ENCODE measurements at regions not wholly inside any gene's neighbourhood (a gene's known extent, or its start where the extent isn't known, plus 50 kb on each side); places are given as distances from the start of the nearest gene placed in this dataset.

- no peaks in the 10 kb centered on the region for H3K9me3 ChIP-seq
- 68% methylated on average over 19 of the region's 24 CpGs for WGBS (ENCODE audit: missing lambda C conversion rate)
- DNase-seq (ENCODE audit: low read depth in 1 of 2, low spot score in 1 of 2) (no peak), ATAC-seq (no peak), FAIRE-seq (no peak)
- no peak overlapping the region for H3K27ac ChIP-seq
- ChIA-PET CTCF (no interaction called here), POLR2A (no interaction called here)
- TF ChIP-seq ZNF302 (CRISPR knock-in tag; IDR thresholded peaks at IDR 0.05) (no peak), HMGXB4 (CRISPR knock-in tag; IDR thresholded peaks at IDR 0.05; ENCODE audit: borderline replicate concordance) (no peak), KDM5A (IDR thresholded peaks at IDR 0.05) (no peak), GATA3 (IDR thresholded peaks at IDR 0.05; ENCODE audit: borderline replicate concordance) (no peak), NFE2L2 (conservative IDR thresholded peaks at IDR 0.05; ENCODE audit: low read length) (no peak), POLR2AphosphoS2 (conservative IDR thresholded peaks at IDR 0.05; ENCODE audit: low read length) (no peak), PBX3 (IDR thresholded peaks at IDR 0.05) (no peak), USF2 (IDR thresholded peaks at IDR 0.05) (no peak), HOXA7 (CRISPR knock-in tag; IDR thresholded peaks at IDR 0.05) (no peak), ELK1 (IDR thresholded peaks at IDR 0.05; ENCODE audit: low read depth, low read length) (no peak), EHMT2 (IDR thresholded peaks at IDR 0.05; ENCODE audit: low read depth) (no peak), CEBPB (IDR thresholded peaks at IDR 0.05) (no peak), NR3C1 (IDR thresholded peaks at IDR 0.05) (no peak), HDAC2 (IDR thresholded peaks at IDR 0.05) (no peak), POLR2A (IDR thresholded peaks at IDR 0.05; ENCODE audit: low read length) (no peak), HOXB13 (CRISPR knock-in tag; IDR thresholded peaks at IDR 0.05; ENCODE audit: low read depth) (no peak), ZFP36 (IDR thresholded peaks at IDR 0.05; ENCODE audit: borderline replicate concordance, partially characterized antibody) (no peak), JUNB (IDR thresholded peaks at IDR 0.05) (no peak), BCL3 (IDR thresholded peaks at IDR 0.05) (no peak)
- no peaks in the 10 kb centered on the region for H3K4me1 ChIP-seq
- no peak overlapping the region for H3K4me2 ChIP-seq
- H3K4me3 ChIP-seq: no peak overlapping the region
Observed at GRCh38 chr14:104321088-104321801, 182.9 kb downstream of the KIF26A start.

- no peak overlapping the region for H3K4me2 ChIP-seq
- ChIA-PET CTCF (no interaction called here), POLR2A (no interaction called here)
- ATAC-seq: no peak
- no peak for DNase-seq (ENCODE audit: low read depth in 1 of 2, low spot score in 1 of 2)
- FAIRE-seq: no peak
- H3K27ac ChIP-seq: no peak overlapping the region
- H3K4me3 ChIP-seq: no peak overlapping the region
- no peaks in the 10 kb centered on the region for H3K9me3 ChIP-seq
- TF ChIP-seq NFE2L2 (conservative IDR thresholded peaks at IDR 0.05; ENCODE audit: low read length): no peak
- no peak for TF ChIP-seq GATA3 (IDR thresholded peaks at IDR 0.05; ENCODE audit: borderline replicate concordance)
- no peak for TF ChIP-seq MAFK (IDR thresholded peaks at IDR 0.05; ENCODE audit: partially characterized antibody)
- TF ChIP-seq HMGXB4 (CRISPR knock-in tag; IDR thresholded peaks at IDR 0.05; ENCODE audit: borderline replicate concordance): no peak
- no peak for TF ChIP-seq MAX (IDR thresholded peaks at IDR 0.05)
- 26% methylated on average over 9 of the region's 11 CpGs for WGBS (ENCODE audit: missing lambda C conversion rate)
- no peaks in the 10 kb centered on the region for H3K4me1 ChIP-seq
Observed at GRCh38 chr14:104321802-104322130, 183.4 kb downstream of the KIF26A start.

All from A549 (cell line).